ENCODE measurements at regions not wholly inside any gene's neighbourhood (a gene's known extent, or its start where the extent isn't known, plus 50 kb on each side); places are given as distances from the start of the nearest gene placed in this dataset.

- no peak for TF ChIP-seq EP300 (IDR thresholded peaks at IDR 0.05)
- Histone ChIP-seq H3K4me1 (no peaks in the 10 kb centered on the region), H3K27me3 (no peaks in the 10 kb centered on the region), H3K9me3 (peaks cover 0 to 3% (median 0%) of the 10 kb centered on the region in 3 donors), H3K27ac (no peak overlapping the region), H3K4me3 (no peak overlapping the region), H3K36me3 (no peaks in the 10 kb centered on the region)
- 89% methylated on average over 6 of the region's 10 CpGs; no CpG with 5 or more reads in 1 of the 2 donors for WGBS, 2 donors (ENCODE audit: low coverage in 1 of 2)
- no peak for ATAC-seq
Observed at GRCh38 chr5:4537489-4537888, 602.6 kb upstream of the ADAMTS16 start.

- 33 to 75% methylated on average over 1 to 4 of the region's 5 CpGs for WGBS, 2 donors (ENCODE audit: low coverage in 1 of 2)
- no peak for ATAC-seq
- Histone ChIP-seq H3K27ac (no peak overlapping the region), H3K4me3 (no peak overlapping the region), H3K4me1 (no peaks in the 10 kb centered on the region), H3K9me3 (peaks cover 0 to 3% (median 0%) of the 10 kb centered on the region in 3 donors), H3K36me3 (no peaks in the 10 kb centered on the region), H3K27me3 (no peaks in the 10 kb centered on the region)
- no peak for TF ChIP-seq EP300 (IDR thresholded peaks at IDR 0.05)
- no peak for TF ChIP-seq POLR2AphosphoS5 (IDR thresholded peaks at IDR 0.05)
- no peak for TF ChIP-seq POLR2A (IDR thresholded peaks at IDR 0.05)
- TF ChIP-seq CTCF (IDR thresholded peaks at IDR 0.05), result no peak
Observed at GRCh38 chr5:4540375-4541173, 599.6 kb upstream of the ADAMTS16 start.

DNA sequence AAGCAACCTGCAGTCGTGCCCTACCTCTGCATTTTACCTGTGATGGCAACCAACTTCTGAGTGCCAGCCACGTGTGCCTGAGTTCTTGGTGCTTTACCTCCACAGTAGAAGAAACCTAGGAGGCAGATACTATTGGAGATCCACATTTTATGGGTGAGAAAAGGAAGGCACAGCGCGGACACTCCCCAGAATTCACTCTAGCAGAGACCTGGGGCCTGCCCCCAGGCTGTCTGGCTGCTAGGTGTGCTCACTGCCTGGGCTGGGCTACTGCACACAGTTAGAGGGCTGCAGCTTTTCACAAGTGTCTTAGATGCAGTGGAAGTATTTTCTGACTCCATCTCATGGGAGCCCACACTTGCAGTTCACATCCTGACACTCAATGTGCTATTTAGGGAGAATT is 598.8 kb upstream of the ADAMTS16 start:
- no peak overlapping the region for H3K27ac ChIP-seq
- no peak for ATAC-seq
- H3K4me3 ChIP-seq, result no peak overlapping the region
- H3K27me3 ChIP-seq, result no peaks in the 10 kb centered on the region
- no peaks in the 10 kb centered on the region for H3K4me1 ChIP-seq
- H3K36me3 ChIP-seq, result no peaks in the 10 kb centered on the region
- H3K9me3 ChIP-seq, result peaks cover 0 to under 1% (median 0%) of the 10 kb centered on the region in 3 donors
- TF ChIP-seq CTCF (IDR thresholded peaks at IDR 0.05) (no peak), EP300 (IDR thresholded peaks at IDR 0.05) (no peak), POLR2AphosphoS5 (IDR thresholded peaks at IDR 0.05) (no peak), POLR2A (IDR thresholded peaks at IDR 0.05) (no peak)
- WGBS, 2 donors (ENCODE audit: low coverage in 1 of 2), result 83 to 100% methylated on average over 1 to 2 of the region's 4 CpGs

- Histone ChIP-seq H3K4me1 (no peaks in the 10 kb centered on the region), H3K9me3 (no peaks in the 10 kb centered on the region), H3K4me3 (no peak overlapping the region), H3K27ac (no peak overlapping the region), H3K36me3 (no peaks in the 10 kb centered on the region), H3K27me3 (no peaks in the 10 kb centered on the region)
- TF ChIP-seq POLR2AphosphoS5 (IDR thresholded peaks at IDR 0.05) (no peak), CTCF (IDR thresholded peaks at IDR 0.05) (no peak), POLR2A (IDR thresholded peaks at IDR 0.05) (no peak), EP300 (IDR thresholded peaks at IDR 0.05) (no peak)
- no peak for ATAC-seq
- WGBS, 2 donors (ENCODE audit: low coverage in 1 of 2), result 40 to 43% methylated on average over 6 to 12 of the region's 12 CpGs
Observed at GRCh38 chr5:4542145-4542778, 597.9 kb upstream of the ADAMTS16 start.

- Histone ChIP-seq H3K36me3 (no peaks in the 10 kb centered on the region), H3K27me3 (no peaks in the 10 kb centered on the region), H3K4me3 (no peak overlapping the region), H3K27ac (no peak overlapping the region), H3K9me3 (no peaks in the 10 kb centered on the region), H3K4me1 (no peaks in the 10 kb centered on the region)
- 30 to 37% methylated on average over 9 of the region's 10 CpGs for WGBS, 2 donors (ENCODE audit: low coverage in 1 of 2)
- no peak for TF ChIP-seq EP300 (IDR thresholded peaks at IDR 0.05)
- no peak for TF ChIP-seq POLR2A (IDR thresholded peaks at IDR 0.05)
- no peak for ATAC-seq
Observed at GRCh38 chr5:4544049-4544670, 596.0 kb upstream of the ADAMTS16 start.
